MCF 10A (cell line): ENCODE measurements at regions not wholly inside any gene's neighbourhood (a gene's known extent, or its start where the extent isn't known, plus 50 kb on each side); places are given as distances from the start of the nearest gene placed in this dataset.

Experiments used
- BruUV-seq: library from RNA; stranded (reverse); fragments of 400-500 nt; replicated peaks from 2 replicates; lab custom pipeline; 2021; lab: Mats Ljungman, UMichigan
- CTCF ChIA-PET: fragments of 300-600 bp; sonication (Branson Sonifier 250); formaldehyde crosslinking; extraction: SDS; loops from one replicate; lab custom pipeline; 2021; ENCODE audit warnings: antibody characterized with exemption, inconsistent platforms; lab: Yijun Ruan, JAX
- POLR2A ChIA-PET: fragments of 300-600, 350-650 bp; sonication (Branson Sonifier 250); formaldehyde crosslinking; extraction: SDS; loops from one replicate; lab custom pipeline; 2020; ENCODE audit warnings: antibody characterized with exemption, inconsistent platforms; lab: Yijun Ruan, JAX
- DNase-seq: peaks from one replicate; pipeline ENCODE4 v3.0.0-alpha.2; 2018; ENCODE audit not compliant: unreplicated experiment
- H3K27ac Mint-ChIP-seq: one replicate; pipeline ENCODE4 v1.8.0; 2022; ENCODE audit warnings: mild to moderate bottlenecking, low read depth, mixed read lengths; ENCODE audit not compliant: unreplicated experiment
- H3K27me3 Mint-ChIP-seq: one replicate; pipeline ENCODE4 v1.8.0; 2022; ENCODE audit warnings: mixed read lengths; ENCODE audit not compliant: insufficient read depth, unreplicated experiment
- H3K36me3 Mint-ChIP-seq: one replicate; pipeline ENCODE4 v1.8.0; 2022; ENCODE audit warnings: mild to moderate bottlenecking, moderate library complexity, mixed read lengths; ENCODE audit not compliant: insufficient read depth, unreplicated experiment
- H3K4me1 Mint-ChIP-seq: one replicate; pipeline ENCODE4 v1.8.0; 2022; ENCODE audit warnings: mixed read lengths; ENCODE audit not compliant: insufficient read depth, unreplicated experiment
- H3K4me3 Mint-ChIP-seq: one replicate; pipeline ENCODE4 v1.8.0; 2022; ENCODE audit warnings: mild to moderate bottlenecking, moderate library complexity, mixed read lengths; ENCODE audit not compliant: unreplicated experiment
- H3K9me3 Mint-ChIP-seq: one replicate; pipeline ENCODE4 v1.8.0; 2022; ENCODE audit warnings: mixed read lengths; ENCODE audit not compliant: unreplicated experiment
- CTCF ChIP-seq: fragments of 200-600 bp; IDR thresholded peaks from one replicate; pipeline ENCODE4 v1.8.0; 2022; ENCODE audit warnings: antibody characterized with exemption, mild to moderate bottlenecking; ENCODE audit not compliant: unreplicated experiment
- intact Hi-C: fragments of 100-400 bp; cut with micrococcal nuclease; formaldehyde crosslinking; loops from 2 replicates; pipeline ENCODE4 v1.14.1; 2022

- CTCF ChIA-PET, result interaction anchor here (0.6 to 1.4 kb wide), 3 partner anchors 95 to 1596 kb away, joined by 3 to 5 read pairs (median 4); no protein-coding TSS in a partner anchor
- Mint-ChIP-seq H3K36me3 (no peaks in the 10 kb centered on the region), H3K4me1 (no peaks in the 10 kb centered on the region), H3K4me3 (no peak overlapping the region), H3K9me3 (no peaks in the 10 kb centered on the region), H3K27ac (no peak overlapping the region), H3K27me3 (peaks cover 11% of the 10 kb centered on the region)
- no TSS peak for BruUV-seq
- no peak for TF ChIP-seq CTCF
- DNase-seq, result no peak
- POLR2A ChIA-PET, result no interaction called here
- intact Hi-C loops, result no loop called here
Measured at GRCh38 chr12:97082029-97082428, 175.0 kb downstream of the NEDD1 start.

- no peak for DNase-seq
- H3K9me3 Mint-ChIP-seq, result no peaks in the 10 kb centered on the region
- no peaks in the 10 kb centered on the region for H3K36me3 Mint-ChIP-seq
- TF ChIP-seq CTCF, result no peak
- H3K27me3 Mint-ChIP-seq, result peaks cover 67% of the 10 kb centered on the region
- no peaks in the 10 kb centered on the region for H3K4me1 Mint-ChIP-seq
- intact Hi-C loops, result no loop called here
- no TSS peak for BruUV-seq
- CTCF ChIA-PET, result no interaction called here
- POLR2A ChIA-PET, result no interaction called here
- no peak overlapping the region for H3K4me3 Mint-ChIP-seq
- no peak overlapping the region for H3K27ac Mint-ChIP-seq
Measured at GRCh38 chr12:97093187-97093683, 186.2 kb downstream of the NEDD1 start.

- intact Hi-C loops, result no loop called here
- no peaks in the 10 kb centered on the region for H3K36me3 Mint-ChIP-seq
- ChIA-PET POLR2A (interaction anchor here (0.6 kb wide), 1 partner anchor 34 kb away, joined by 3 read pairs; no protein-coding TSS in a partner anchor), CTCF (interaction anchor here (0.6 kb wide), 1 partner anchor 419 kb away, joined by 3 read pairs; no protein-coding TSS in a partner anchor)
- H3K27ac Mint-ChIP-seq, result no peak overlapping the region
- BruUV-seq, result no TSS peak
- peaks cover 46% of the 10 kb centered on the region for H3K27me3 Mint-ChIP-seq
- no peaks in the 10 kb centered on the region for H3K4me1 Mint-ChIP-seq
- no peak for DNase-seq
- H3K4me3 Mint-ChIP-seq, result no peak overlapping the region
- no peaks in the 10 kb centered on the region for H3K9me3 Mint-ChIP-seq
- TF ChIP-seq CTCF, result no peak
Measured at GRCh38 chr12:97097734-97098133, 190.7 kb downstream of the NEDD1 start.

- Mint-ChIP-seq H3K9me3 (peaks cover 8% of the 10 kb centered on the region), H3K4me3 (no peak overlapping the region), H3K27ac (no peak overlapping the region), H3K4me1 (no peaks in the 10 kb centered on the region), H3K27me3 (peaks cover 36% of the 10 kb centered on the region), H3K36me3 (no peaks in the 10 kb centered on the region)
- no peak for TF ChIP-seq CTCF
- ChIA-PET CTCF (interaction anchor here (0.6 kb wide), 1 partner anchor 492 kb away, joined by 3 read pairs; no protein-coding TSS in a partner anchor), POLR2A (no interaction called here)
- intact Hi-C loops, result no loop called here
- peak; percentile 36 for DNase-seq
- no TSS peak for BruUV-seq
Measured at GRCh38 chr12:97109441-97109840, 202.4 kb downstream of the NEDD1 start.
